Right lobe of liver (tissue), 6 donors: ENCODE measurements at regions not wholly inside any gene's neighbourhood (a gene's known extent, or its start where the extent isn't known, plus 50 kb on each side); places are given as distances from the start of the nearest gene placed in this dataset.

Experiments used
- ATAC-seq, 4 donors: fragments of 200-7000 bp; cut with Tn5 transposase; one replicate each; pipeline ENCODE4 v1.9.1; 2020; ENCODE audit warnings: mild to moderate bottlenecking in 4 of 4, moderate library complexity in 4 of 4
- DNase-seq, 3 donors: peaks; one replicate each; pipeline ENCODE4 v3.0.0-alpha.2; 2020
- H3K27ac ChIP-seq, 3 donors: fragments of 200-600 bp; one replicate each; pipeline ENCODE4 v1.8.0; 2022
- H3K27me3 ChIP-seq, 2 donors: fragments of 200-600 bp; one replicate each; pipeline ENCODE4 v1.8.0; 2022
- H3K36me3 ChIP-seq, 4 donors: fragments of 200-600 bp; sonication (generic) in 1 of 4; one replicate each; pipeline versions ENCODE4 v1.5.1 to v1.8.0; 2017 to 2022; ENCODE audit warnings: control low read depth in 1 of 4
- H3K4me1 ChIP-seq, 4 donors: fragments of 200-600 bp; sonication (generic) in 1 of 4; one replicate each; pipeline versions ENCODE4 v1.5.1 to v1.8.0; 2017 to 2022; ENCODE audit warnings: control low read depth in 1 of 4
- H3K4me3 ChIP-seq, 3 donors: fragments of 200-600 bp; one replicate each; pipeline ENCODE4 v1.8.0; 2022
- H3K9me3 ChIP-seq, 4 donors: fragments of 200-600 bp; sonication (generic) in 1 of 4; one replicate each; pipeline versions ENCODE4 v1.5.1 to v1.8.0; 2017 to 2022; ENCODE audit warnings: control low read depth in 1 of 4
- POLR2A ChIP-seq: fragments of 450-650 bp; IDR thresholded peaks from one replicate; pipeline ENCODE4 v1.6.1; 2017; ENCODE audit warnings: antibody characterized with exemption, mild to moderate bottlenecking
- WGBS: methylation state at CpG from one replicate; pipeline ENCODE4 v1.1.6; 2018; ENCODE audit warnings: low coverage, low lambda C conversion rate; ENCODE audit not compliant: insufficient coverage; ENCODE audit errors: missing lambda C conversion rate; 5-methylcytosine and 5-hydroxymethylcytosine counted together
- intact Hi-C, 2 donors: fragments of 100-400 bp; cut with DNase I; formaldehyde crosslinking; loops; one replicate each; pipeline versions ENCODE4 v1.11.2 to v1.14.1; 2022
- TF ChIP-seq, protein P1 (sequence below), 4 donors: fragments of 200-600 bp in 3 of 4; fragments of 450-650 bp in 1 of 4; IDR thresholded peaks; one replicate each; pipeline versions ENCODE4 v1.5.1 to v1.8.0; 2016 to 2022; ENCODE audit warnings: antibody characterized with exemption in 4 of 4, mild to moderate bottlenecking in 2 of 4
- donor health status: DM: no; HTN: yes; CAD: no.
- donor health status: DM: no; HTN: no; CAD: no.
- donor health status: DM: no; HTN: no; CAD: no.
- donor health status: DM: no; HTN: yes; CAD: no.
- donor health status: DM: no; HTN: yes; CAD: no.

DNA sequence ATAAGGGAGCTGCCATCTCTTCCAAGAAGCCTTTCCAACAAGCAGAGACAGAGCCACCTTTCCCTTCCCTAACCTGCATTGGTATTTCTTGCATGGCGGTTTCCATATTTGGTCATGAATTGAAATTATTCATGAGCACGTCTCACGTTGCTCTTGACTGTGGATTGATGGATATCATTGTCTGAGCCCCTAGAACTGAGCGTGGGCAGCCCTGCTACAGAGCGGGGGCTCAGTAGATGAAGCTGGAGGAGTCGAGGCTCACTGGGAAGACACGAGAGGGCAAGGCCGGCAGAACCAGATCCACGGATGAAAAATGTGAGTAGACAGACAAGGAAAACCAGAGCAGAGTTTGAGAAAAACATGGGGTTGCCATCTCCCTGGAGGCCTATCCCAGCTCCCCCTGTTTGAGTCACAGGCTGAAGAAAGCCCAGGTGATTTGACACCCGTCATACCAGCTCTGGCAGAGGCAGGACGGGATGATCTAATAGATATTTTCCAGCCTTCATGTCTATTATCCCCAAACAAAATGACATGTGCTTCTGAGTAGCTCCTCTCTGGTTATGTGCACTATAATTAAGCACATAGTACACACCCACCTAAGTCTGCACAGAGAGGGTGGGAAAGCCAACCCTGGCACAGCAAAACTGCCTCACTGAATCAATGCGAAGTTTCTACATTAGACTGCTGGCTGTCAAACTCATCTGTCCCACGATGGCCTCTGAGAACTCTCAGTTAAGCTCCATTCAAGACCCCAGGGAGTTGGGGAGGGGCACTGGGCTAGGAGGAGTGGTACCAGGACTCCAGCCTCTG is 363.5 kb upstream of the KLHL29 start:
- no peak for ATAC-seq

DNA sequence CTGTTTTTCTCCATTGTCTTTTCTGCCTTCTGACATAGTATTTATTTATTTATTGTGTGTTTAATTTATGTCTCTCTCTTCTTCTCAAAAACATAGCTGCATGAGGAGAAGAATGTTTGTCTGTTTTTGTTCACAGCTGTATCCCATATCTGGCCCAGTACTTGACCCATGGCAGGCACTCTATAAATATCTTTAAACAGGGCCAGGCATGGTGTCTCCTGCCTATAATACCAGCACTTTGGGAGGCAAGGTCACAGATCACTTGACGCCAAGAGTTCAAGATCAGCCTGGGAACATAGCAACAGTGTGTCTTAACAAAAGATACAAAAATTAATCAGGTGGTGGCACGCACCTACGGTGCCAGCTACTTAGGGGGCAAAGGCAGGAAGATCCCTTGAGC is 361.3 kb upstream of the KLHL29 start:
- no peaks in the 10 kb centered on the region for H3K36me3 ChIP-seq
- intact Hi-C loops, result no loop called here
- no peak for DNase-seq
- no peak overlapping the region for H3K27ac ChIP-seq
- WGBS, result 25% methylated on average over 3 of the region's 3 CpGs
- peaks cover 0 to 5% (median 0%) of the 10 kb centered on the region in 4 donors for H3K4me1 ChIP-seq
- no peak for TF ChIP-seq POLR2A
- TF ChIP-seq, protein P1, sequence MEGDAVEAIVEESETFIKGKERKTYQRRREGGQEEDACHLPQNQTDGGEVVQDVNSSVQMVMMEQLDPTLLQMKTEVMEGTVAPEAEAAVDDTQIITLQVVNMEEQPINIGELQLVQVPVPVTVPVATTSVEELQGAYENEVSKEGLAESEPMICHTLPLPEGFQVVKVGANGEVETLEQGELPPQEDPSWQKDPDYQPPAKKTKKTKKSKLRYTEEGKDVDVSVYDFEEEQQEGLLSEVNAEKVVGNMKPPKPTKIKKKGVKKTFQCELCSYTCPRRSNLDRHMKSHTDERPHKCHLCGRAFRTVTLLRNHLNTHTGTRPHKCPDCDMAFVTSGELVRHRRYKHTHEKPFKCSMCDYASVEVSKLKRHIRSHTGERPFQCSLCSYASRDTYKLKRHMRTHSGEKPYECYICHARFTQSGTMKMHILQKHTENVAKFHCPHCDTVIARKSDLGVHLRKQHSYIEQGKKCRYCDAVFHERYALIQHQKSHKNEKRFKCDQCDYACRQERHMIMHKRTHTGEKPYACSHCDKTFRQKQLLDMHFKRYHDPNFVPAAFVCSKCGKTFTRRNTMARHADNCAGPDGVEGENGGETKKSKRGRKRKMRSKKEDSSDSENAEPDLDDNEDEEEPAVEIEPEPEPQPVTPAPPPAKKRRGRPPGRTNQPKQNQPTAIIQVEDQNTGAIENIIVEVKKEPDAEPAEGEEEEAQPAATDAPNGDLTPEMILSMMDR (IDR thresholded peaks at IDR 0.05), result no peak
- no peak overlapping the region for H3K4me3 ChIP-seq
- no peaks in the 10 kb centered on the region for H3K27me3 ChIP-seq
- H3K9me3 ChIP-seq, result no peaks in the 10 kb centered on the region
- no peak for ATAC-seq

More for the DNA sequence above, 363.5 kb upstream of the KLHL29 start:
- no peak overlapping the region for H3K4me3 ChIP-seq
- H3K9me3 ChIP-seq, result no peaks in the 10 kb centered on the region
- 75% methylated on average over 11 of the region's 13 CpGs for WGBS
- no peaks in the 10 kb centered on the region for H3K4me1 ChIP-seq
- no peaks in the 10 kb centered on the region for H3K27me3 ChIP-seq
- H3K27ac ChIP-seq, result no peak overlapping the region
- TF ChIP-seq POLR2A, result no peak
- TF ChIP-seq, protein P1 (IDR thresholded peaks at IDR 0.05), result no peak
- no peak for DNase-seq
- intact Hi-C loops, result no loop called here
- no peaks in the 10 kb centered on the region for H3K36me3 ChIP-seq

DNA sequence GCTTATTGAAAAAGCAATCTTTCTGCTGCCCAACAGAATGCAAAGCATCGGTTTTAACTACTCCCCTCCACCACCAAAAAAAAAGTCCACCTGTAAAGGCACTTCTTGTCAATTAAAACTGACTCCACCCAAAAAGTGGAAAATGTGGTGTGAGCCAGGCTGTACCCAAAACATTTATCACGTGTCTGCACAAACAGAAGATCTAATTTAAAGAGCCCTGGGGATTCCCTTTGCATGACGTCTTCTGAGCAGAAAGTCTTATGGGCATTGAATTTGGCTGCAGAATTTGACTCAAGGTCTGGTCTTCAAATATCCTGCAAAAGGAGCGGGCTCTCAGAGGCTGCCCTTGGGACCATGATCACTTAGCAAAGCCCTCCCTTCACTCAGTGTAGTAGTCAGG is 358.3 kb upstream of the KLHL29 start:
- TF ChIP-seq, protein P1 (IDR thresholded peaks at IDR 0.05), result no peak
- no peak for TF ChIP-seq POLR2A
- peaks cover 0 to 6% (median 0%) of the 10 kb centered on the region in 4 donors for H3K4me1 ChIP-seq
- no peak overlapping the region for H3K27ac ChIP-seq
- 96% methylated on average over 3 of the region's 4 CpGs for WGBS
- ATAC-seq (no peak), DNase-seq (no peak)
- no peaks in the 10 kb centered on the region for H3K27me3 ChIP-seq
- no peaks in the 10 kb centered on the region for H3K9me3 ChIP-seq
- H3K4me3 ChIP-seq, result no peak overlapping the region
- no peaks in the 10 kb centered on the region for H3K36me3 ChIP-seq
- intact Hi-C loops, result no loop called here

DNA sequence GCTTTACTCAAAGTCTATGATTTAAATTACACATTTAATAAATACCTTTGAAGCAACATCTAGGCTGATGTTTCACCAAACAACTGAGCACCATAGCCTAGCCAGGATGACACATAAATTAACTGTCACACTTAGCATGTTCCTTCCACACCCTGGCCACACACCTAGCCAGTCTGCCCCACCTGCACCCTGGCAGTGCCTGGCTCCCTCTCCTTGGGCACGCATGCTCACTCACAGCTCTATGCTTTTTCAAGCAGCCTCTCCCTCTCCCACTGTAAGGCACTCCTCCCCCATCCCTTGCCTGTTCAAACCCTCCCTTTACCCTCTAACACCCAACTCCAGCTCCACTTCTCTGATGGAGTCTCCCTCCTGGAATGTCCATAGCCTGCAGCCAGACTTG is 357.6 kb upstream of the KLHL29 start:
- intact Hi-C loops, result no loop called here
- H3K4me1 ChIP-seq, result peaks cover 0 to 6% (median 0%) of the 10 kb centered on the region in 4 donors
- no peaks in the 10 kb centered on the region for H3K9me3 ChIP-seq
- DNase-seq, result no peak
- ATAC-seq, result no peak
- H3K4me3 ChIP-seq, result no peak overlapping the region
- WGBS, result 100% methylated on average over 1 of the region's 1 CpG
- no peak overlapping the region for H3K27ac ChIP-seq
- no peaks in the 10 kb centered on the region for H3K27me3 ChIP-seq
- TF ChIP-seq, protein P1 (IDR thresholded peaks at IDR 0.05), result no peak
- no peak for TF ChIP-seq POLR2A
- H3K36me3 ChIP-seq, result no peaks in the 10 kb centered on the region
